GM12873 (cell line): ENCODE measurements at regions not wholly inside any gene's neighbourhood (a gene's known extent, or its start where the extent isn't known, plus 50 kb on each side); places are given as distances from the start of the nearest gene placed in this dataset.

Source experiments
- TF ChIP-seq, protein P1 (sequence below): IDR thresholded peaks from 2 replicates; pipeline ENCODE4 v1.5.1; 2012; ENCODE audit warnings: low read depth, mild to moderate bottlenecking, moderate library complexity, low read length, control low read depth; ENCODE audit not compliant: insufficient read depth; ENCODE audit errors: missing control alignments

DNA sequence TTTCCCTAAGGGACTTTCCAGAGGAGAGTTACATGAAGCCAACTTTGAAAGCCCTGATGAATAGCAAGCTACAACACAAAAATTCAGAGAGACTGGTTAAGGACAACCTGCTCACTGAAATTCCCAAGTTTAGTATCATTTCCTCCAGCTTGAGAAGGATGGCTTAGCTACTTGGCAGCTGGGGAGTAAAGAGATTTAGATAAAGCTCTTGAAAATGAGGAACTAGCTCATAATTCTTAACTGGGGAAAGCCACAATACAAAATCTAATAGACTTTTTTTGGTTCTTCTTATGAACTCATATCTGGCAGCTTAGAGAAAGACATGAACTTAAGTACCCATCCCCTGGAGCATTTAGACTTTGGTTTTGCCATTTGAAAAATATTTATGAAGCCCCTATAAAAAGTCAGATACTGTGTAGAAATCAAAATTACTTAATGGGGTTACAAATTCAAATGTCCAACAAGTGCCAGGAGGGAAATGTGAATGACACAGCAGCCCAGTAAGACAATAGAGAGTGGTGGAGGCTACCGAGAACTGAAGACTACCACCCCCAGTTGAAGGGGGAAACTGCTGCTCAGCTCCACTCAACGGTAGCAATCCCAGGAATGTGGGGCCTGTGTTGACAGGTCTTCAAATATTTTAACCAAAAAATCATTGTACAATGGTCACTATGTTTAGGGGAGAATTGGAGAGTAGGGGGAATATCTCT lies 79.4 kb upstream of the ADRB2 start:
- TF ChIP-seq, protein P1, sequence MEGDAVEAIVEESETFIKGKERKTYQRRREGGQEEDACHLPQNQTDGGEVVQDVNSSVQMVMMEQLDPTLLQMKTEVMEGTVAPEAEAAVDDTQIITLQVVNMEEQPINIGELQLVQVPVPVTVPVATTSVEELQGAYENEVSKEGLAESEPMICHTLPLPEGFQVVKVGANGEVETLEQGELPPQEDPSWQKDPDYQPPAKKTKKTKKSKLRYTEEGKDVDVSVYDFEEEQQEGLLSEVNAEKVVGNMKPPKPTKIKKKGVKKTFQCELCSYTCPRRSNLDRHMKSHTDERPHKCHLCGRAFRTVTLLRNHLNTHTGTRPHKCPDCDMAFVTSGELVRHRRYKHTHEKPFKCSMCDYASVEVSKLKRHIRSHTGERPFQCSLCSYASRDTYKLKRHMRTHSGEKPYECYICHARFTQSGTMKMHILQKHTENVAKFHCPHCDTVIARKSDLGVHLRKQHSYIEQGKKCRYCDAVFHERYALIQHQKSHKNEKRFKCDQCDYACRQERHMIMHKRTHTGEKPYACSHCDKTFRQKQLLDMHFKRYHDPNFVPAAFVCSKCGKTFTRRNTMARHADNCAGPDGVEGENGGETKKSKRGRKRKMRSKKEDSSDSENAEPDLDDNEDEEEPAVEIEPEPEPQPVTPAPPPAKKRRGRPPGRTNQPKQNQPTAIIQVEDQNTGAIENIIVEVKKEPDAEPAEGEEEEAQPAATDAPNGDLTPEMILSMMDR = no peak

DNA sequence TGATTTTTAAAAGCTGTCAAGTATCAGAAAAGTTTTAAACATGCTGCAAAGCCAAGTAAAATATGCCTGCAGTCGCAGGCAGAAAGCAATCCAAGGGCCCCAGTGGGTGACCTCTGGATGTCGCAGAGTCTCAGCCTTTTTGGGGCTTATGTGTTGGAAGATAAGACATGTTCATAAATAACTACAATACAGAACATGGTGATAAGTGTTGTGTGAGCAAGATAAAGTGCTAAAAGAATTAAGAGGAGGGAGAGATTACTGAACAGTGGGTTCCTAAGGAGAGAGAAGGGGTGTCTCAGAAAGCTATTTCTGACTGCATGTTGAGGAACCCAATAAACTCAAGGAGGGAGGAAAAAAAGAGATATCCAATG lies 78.9 kb upstream of the ADRB2 start:
- TF ChIP-seq, protein P1 = no peak

DNA sequence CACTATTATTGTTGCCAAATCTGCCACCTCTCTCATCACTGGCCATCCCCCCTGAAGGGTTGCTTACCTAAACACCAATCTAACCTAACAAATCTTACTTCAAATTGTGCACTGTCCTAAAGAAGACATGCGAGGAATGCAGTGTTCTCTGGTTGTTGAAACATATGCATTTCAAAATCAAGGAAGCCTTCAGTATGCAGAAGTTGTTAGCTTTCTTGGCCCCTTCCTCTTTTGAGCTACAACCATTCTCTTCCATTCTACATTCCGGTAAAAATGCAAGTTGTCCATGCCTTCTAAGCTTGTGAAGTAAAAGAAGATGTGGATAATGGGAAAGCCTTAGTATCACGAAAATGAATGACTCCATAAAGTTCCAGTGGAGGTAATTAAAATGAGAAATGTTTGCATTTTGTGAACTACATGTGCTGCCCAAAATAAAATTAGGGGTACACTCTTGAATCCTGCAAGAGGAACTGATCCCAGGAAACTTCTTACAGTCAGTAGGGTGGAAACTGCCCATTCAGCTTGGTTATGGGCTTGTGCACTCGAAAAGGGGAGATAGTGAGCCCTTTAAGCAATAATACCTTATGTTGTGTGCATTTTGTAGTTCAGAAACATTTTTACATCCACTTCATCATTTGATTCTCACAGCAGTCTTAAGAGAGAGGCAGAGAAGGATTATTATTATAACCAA lies 77.6 kb upstream of the ADRB2 start:
- TF ChIP-seq, protein P1 = no peak

DNA sequence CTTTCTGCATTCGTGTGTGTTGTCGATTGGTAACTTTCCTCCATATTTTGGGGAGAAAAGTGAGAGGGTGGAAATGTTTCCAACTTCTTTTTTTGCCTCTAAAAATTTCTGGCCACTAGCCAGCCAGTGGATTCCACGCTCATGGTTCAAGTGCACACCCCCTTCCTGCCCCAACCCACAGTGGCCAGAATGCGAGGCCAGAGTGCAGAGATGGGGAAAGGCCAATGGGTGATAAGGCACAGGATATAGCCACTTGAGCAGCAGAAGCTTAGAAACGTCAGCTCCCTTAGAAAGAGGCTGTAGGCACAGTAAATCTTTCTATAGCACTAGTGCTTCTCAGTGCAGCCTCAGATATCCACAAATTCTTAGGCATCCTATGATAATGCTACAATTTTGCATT lies 75.8 kb upstream of the ADRB2 start:
- TF ChIP-seq, protein P1 = no peak

DNA sequence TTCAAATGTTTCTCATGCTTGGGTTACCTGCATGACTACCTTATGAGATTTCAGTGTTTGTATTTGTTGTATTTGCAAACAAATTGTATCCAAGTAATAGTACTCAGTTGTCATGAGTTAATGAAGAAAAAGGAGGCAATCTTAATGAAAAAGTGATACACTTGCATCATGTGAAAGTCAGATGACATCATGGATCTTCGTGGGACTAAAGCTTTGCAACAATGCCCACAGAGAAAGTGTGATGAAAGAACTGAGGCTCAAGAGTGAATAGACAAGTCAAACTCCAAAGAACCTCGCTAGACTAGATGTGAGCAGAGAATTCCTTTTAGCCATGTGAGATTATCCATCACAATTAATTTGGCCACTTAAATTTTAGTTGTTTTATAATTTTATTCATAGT lies 75.4 kb upstream of the ADRB2 start:
- TF ChIP-seq, protein P1 = no peak

DNA sequence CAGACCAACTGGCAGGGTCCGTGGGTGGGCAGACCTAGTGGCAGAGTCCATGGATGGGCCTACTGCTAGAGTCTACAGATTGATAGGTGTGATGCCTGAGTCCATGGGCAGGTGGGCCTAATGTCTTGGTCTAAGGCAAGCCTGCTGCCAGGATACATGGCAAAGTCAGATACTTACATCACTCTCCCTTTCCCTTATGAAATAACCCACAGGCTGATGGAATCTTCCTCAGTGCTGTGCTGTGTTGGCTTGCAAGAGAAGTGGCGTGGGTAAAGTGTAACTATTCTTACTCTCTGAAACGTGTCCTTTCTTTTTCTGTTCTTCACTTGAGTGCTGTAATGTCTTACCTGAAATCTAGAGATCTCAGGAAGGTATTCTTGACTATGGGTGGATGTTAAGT lies 67.3 kb upstream of the ADRB2 start:
- TF ChIP-seq, protein P1 = no peak

DNA sequence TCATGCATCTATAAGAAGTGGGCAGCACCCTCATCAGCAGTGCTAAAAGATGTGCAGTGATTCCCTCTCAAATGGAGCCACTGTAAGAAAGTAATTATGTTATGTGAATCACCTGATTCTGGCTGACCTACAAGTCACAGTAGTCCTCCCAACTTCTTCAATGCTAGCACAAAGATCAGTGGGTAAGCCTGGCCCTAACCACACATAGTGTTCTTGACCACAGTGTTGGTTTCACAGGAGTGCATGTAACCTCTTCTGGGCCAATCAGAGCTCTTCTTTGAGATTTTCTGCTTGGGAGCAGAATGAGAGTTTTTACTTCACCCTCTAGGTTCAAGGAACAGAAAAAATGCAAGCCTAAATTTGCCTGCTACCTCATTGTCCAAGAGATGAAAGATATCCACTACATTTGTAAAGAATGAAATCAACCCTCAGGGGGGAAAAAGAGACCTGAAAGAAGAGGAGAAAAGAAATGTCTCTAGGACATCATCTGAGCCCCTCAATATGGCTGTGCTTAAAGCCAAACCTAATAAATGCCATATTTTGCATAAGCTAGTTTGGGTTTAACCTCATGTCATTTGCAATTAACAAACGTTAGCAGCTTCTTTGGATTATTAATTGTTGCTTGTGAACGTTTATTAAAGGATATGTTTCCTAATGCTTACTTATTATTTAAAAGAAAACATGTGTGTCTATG lies 65.3 kb upstream of the ADRB2 start:
- TF ChIP-seq, protein P1 = no peak
